ENCODE measurements at regions not wholly inside any gene's neighbourhood (a gene's known extent, or its start where the extent isn't known, plus 50 kb on each side); places are given as distances from the start of the nearest gene placed in this dataset.

DNA sequence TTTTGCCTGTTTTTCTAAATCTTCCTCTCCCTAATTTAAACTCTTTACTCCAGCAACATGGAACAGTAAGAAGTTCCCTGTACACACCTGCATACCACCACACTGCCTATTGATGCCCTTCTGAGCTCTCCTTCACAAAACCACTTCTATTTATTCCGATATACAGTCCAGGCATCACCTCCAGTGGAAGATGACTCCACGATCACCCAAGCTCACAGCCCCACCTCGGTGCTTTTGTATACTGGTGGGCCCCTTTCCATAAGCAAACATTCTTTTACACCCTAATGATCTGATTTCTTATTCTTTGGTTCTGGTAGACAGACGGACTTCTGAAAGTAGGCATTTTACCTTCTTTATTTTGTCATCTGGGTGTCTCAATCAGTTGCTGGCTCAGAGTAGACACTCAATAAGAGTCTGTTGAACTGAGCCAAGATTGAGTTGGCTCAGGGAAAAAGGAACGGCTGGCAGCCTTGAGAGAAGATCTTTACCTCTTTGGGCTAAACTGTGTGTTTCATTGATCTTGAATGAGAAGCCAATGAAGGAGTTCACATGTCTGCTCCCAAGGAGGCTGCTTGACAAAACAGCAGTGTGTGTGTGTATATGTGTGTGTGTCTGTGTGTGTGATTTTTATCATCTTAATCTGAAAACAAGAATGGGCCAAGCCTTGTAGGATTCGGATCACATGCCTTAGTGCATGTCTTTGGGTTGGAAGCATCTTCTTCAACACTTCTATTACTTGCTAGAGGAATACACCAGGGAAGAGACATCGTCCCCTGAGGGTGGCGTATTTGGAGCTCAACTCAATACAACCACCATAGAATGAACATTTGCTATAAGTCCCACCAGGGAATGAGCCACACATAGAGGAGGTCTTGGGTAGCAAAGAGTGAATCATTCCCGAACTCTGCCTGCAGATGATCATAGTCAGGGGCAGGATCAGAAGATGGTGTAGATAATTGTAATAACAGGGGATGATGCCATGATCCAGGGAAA, 341.8 kb downstream of the CYRIA start:
- Histone ChIP-seq H3K36me3 (no peaks in the 10 kb centered on the region), H3K27ac (no peak overlapping the region), H3K27me3 (replicated peaks; ENCODE audit: insufficient read depth) (no peaks in the 10 kb centered on the region), H3K4me3 (no peak overlapping the region), H3K4me1 (ENCODE audit: control insufficient read depth in 1 of 2, low read depth in 2 of 2) (no peaks in the 10 kb centered on the region), H3K9me3 (no peaks in the 10 kb centered on the region)
- no peak for DNase-seq (ENCODE audit: low spot score)
- ATAC-seq (ENCODE audit: insufficient number of reproducible peaks, low FRiP score, low read depth) = no peak
- TF ChIP-seq, protein P1, sequence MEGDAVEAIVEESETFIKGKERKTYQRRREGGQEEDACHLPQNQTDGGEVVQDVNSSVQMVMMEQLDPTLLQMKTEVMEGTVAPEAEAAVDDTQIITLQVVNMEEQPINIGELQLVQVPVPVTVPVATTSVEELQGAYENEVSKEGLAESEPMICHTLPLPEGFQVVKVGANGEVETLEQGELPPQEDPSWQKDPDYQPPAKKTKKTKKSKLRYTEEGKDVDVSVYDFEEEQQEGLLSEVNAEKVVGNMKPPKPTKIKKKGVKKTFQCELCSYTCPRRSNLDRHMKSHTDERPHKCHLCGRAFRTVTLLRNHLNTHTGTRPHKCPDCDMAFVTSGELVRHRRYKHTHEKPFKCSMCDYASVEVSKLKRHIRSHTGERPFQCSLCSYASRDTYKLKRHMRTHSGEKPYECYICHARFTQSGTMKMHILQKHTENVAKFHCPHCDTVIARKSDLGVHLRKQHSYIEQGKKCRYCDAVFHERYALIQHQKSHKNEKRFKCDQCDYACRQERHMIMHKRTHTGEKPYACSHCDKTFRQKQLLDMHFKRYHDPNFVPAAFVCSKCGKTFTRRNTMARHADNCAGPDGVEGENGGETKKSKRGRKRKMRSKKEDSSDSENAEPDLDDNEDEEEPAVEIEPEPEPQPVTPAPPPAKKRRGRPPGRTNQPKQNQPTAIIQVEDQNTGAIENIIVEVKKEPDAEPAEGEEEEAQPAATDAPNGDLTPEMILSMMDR (IDR thresholded peaks at IDR 0.05) = no peak

DNA sequence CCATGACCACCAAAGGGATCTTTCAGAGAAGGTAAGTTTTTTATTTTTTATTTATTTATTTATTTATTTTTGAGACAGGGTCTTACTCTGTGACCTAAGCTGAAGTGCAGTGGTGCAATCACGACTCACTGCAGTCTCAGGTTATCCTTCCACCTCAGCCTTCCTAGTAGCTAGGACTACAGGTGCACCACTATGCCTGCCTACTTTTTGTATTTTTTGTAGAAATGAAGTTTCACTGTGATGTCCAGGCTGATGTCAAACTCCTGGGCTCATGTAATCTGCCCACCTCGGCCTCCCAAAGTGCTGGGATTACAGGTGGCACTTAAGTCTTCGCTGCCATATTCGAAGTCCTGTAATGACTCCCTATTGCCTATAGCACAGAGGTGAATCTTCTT, 342.5 kb downstream of the CYRIA start:
- Histone ChIP-seq H3K27ac (no peak overlapping the region), H3K27me3 (replicated peaks; ENCODE audit: insufficient read depth) (no peaks in the 10 kb centered on the region), H3K4me1 (ENCODE audit: control insufficient read depth in 1 of 2, low read depth in 2 of 2) (no peaks in the 10 kb centered on the region), H3K36me3 (no peaks in the 10 kb centered on the region), H3K4me3 (no peak overlapping the region), H3K9me3 (no peaks in the 10 kb centered on the region)
- TF ChIP-seq, protein P1 (IDR thresholded peaks at IDR 0.05) = no peak
- ATAC-seq (ENCODE audit: insufficient number of reproducible peaks, low FRiP score, low read depth) = no peak
- DNase-seq (ENCODE audit: low spot score) = no peak

DNA sequence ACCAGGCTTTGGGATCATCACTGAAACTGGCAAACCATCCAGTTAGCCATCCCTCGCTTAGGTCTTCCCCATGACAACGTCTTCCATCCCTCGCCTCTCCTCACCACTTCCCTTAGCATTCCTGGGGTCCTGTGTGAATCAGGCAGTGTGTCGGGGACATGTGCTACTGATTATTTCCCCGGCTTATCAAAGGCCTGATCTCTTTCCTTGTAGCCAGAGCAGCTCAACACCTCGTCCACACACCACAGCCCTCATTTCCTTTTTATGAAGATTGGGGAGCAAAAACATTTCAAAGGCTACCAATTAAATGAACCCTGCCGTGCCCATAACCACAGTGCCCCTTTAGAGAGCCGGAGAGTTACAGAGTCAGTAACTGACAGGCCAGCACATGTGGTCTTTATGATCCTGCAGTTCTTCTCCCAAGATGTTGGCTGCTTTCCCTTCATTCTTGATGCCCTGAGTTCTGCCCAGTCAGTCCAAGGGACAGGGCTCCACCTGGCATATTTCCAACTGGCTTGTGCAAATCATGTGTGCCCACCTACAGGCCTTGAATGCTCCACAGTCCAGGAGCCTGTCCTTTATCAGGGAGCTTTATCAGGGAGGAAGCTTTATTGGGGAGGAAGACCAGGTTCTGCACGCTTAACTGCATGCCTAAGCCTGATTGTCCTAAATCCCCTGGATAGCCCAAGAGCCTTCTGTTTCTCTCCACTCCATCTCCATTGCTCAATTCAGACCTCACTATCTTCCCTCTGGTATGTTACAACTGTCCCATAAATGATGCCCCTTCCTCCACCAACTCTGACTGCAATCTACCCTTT, 343.1 kb downstream of the CYRIA start:
- no peak overlapping the region for H3K27ac ChIP-seq

DNA sequence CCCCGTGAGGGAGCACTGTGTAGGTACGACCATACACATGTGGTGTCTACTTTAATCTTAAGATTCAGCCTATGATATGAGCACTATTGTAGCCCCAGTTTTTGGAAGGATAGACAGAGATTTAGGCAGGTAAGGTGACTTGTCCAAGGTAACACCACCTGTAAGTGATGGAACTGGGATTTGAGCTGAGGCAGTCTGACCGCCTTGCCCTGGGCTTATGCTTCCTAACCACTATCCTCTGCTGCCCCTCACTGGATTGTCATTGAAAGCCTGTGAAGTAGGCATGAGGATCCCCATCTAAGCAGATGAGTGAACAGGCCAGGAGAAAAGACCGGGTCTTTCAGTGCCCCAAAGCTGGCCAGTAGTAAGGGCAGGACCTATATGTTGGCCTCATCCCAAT, 343.8 kb downstream of the CYRIA start:
- ATAC-seq (ENCODE audit: insufficient number of reproducible peaks, low FRiP score, low read depth) = peak; percentile 26
- DNase-seq (ENCODE audit: low spot score) = no peak
- no peaks in the 10 kb centered on the region for H3K4me1 ChIP-seq (ENCODE audit: control insufficient read depth in 1 of 2, low read depth in 2 of 2)
- TF ChIP-seq, protein P1 (IDR thresholded peaks at IDR 0.05) = no peak
- H3K9me3 ChIP-seq = no peaks in the 10 kb centered on the region
- H3K27ac ChIP-seq = no peak overlapping the region
- no peaks in the 10 kb centered on the region for H3K27me3 ChIP-seq (replicated peaks; ENCODE audit: insufficient read depth)
- no peaks in the 10 kb centered on the region for H3K36me3 ChIP-seq
- no peak overlapping the region for H3K4me3 ChIP-seq

More for the DNA sequence above, 343.1 kb downstream of the CYRIA start:
- Histone ChIP-seq H3K9me3 (no peaks in the 10 kb centered on the region), H3K4me3 (no peak overlapping the region), H3K4me1 (ENCODE audit: control insufficient read depth in 1 of 2, low read depth in 2 of 2) (no peaks in the 10 kb centered on the region), H3K27me3 (replicated peaks; ENCODE audit: insufficient read depth) (no peaks in the 10 kb centered on the region), H3K36me3 (no peaks in the 10 kb centered on the region)
- ATAC-seq (ENCODE audit: insufficient number of reproducible peaks, low FRiP score, low read depth) (no peak), DNase-seq (ENCODE audit: low spot score) (no peak)
- TF ChIP-seq, protein P1 (IDR thresholded peaks at IDR 0.05) = no peak

DNA sequence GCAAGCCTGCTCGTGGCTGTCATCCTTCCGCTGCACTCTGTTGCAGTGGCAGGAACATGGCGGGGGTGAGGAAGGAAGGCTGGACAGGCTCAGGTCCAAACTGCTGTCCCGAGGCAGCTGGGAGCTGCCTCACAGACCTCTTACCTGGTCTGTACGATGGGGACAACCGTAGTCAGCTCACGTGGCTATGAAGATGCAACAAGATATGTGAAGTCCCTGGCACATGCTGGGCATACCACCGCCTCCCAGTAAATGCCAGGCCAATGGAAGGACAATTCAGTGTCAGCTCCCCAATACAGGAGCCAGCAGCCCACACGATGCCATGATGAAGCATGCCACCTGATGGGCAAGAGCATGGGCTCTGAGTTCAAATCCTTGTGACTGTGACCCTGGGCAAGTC, 344.4 kb downstream of the CYRIA start:
- no peak overlapping the region for H3K4me3 ChIP-seq
- no peak for DNase-seq (ENCODE audit: low spot score)
- H3K27ac ChIP-seq = no peak overlapping the region
- H3K9me3 ChIP-seq = no peaks in the 10 kb centered on the region
- H3K4me1 ChIP-seq (ENCODE audit: control insufficient read depth in 1 of 2, low read depth in 2 of 2) = no peaks in the 10 kb centered on the region
- H3K36me3 ChIP-seq = no peaks in the 10 kb centered on the region
- TF ChIP-seq, protein P1 (IDR thresholded peaks at IDR 0.05) = no peak
- no peak for ATAC-seq (ENCODE audit: insufficient number of reproducible peaks, low FRiP score, low read depth)
- H3K27me3 ChIP-seq (replicated peaks; ENCODE audit: insufficient read depth) = no peaks in the 10 kb centered on the region
